ENCODE measurements at regions not wholly inside any gene's neighbourhood (a gene's known extent, or its start where the extent isn't known, plus 50 kb on each side); places are given as distances from the start of the nearest gene placed in this dataset.

DNA sequence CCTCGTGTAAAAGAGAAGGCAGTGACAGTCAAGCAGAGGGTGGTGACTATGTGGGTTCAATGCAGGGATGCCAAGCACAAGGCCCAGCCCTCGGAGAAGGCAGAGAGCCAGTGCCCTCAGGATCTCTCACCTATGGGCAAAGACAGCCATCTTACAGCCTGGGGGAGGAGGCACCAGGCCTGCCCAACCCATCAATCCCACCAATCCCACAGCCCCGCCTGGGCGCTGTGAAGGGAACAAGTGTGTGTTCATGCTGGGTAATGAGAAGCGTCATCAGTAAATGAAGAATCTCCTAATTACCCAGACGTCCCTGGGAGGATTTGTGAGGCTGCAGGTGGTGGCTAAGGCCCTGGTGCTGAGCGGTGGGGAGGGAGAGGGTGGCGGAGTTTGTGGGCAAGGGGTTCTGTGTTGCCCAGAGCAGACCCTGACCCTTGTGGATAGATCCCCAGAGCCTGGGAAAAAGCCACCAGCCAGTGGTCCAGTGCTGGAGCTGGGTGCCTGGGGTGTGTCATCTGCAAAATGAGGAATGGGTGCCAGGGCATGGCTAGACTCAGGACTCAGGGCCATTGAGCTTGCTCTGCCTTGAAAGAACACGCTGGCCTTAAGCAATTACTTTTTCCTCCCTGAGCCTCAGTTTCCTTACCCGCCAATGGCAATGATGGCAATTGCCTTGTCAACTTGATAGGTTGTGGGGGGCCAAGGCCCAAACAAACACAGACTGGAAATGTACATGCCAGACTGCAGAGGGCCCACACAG, 128.1 kb upstream of the UNC5B start:
- TF ChIP-seq, protein P1, sequence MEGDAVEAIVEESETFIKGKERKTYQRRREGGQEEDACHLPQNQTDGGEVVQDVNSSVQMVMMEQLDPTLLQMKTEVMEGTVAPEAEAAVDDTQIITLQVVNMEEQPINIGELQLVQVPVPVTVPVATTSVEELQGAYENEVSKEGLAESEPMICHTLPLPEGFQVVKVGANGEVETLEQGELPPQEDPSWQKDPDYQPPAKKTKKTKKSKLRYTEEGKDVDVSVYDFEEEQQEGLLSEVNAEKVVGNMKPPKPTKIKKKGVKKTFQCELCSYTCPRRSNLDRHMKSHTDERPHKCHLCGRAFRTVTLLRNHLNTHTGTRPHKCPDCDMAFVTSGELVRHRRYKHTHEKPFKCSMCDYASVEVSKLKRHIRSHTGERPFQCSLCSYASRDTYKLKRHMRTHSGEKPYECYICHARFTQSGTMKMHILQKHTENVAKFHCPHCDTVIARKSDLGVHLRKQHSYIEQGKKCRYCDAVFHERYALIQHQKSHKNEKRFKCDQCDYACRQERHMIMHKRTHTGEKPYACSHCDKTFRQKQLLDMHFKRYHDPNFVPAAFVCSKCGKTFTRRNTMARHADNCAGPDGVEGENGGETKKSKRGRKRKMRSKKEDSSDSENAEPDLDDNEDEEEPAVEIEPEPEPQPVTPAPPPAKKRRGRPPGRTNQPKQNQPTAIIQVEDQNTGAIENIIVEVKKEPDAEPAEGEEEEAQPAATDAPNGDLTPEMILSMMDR (conservative IDR thresholded peaks at IDR 0.05) = no peak
- TF ChIP-seq EZH2 (IDR thresholded peaks at IDR 0.05; ENCODE audit: low read depth) = no peak
